ENCODE measurements at regions not wholly inside any gene's neighbourhood (a gene's known extent, or its start where the extent isn't known, plus 50 kb on each side); places are given as distances from the start of the nearest gene placed in this dataset.

- Histone ChIP-seq H3K9me3 (replicated peaks; ENCODE audit: control insufficient read depth, insufficient read depth, low read length) (peaks cover 9% of the 10 kb centered on the region), H3K4me1 (ENCODE audit: control insufficient read depth, extremely low read depth, insufficient read depth, low read length) (no peaks in the 10 kb centered on the region), H3K79me2 (ENCODE audit: control insufficient read depth, insufficient read depth, low read length) (no peaks in the 10 kb centered on the region), H3K4me2 (ENCODE audit: insufficient read depth, low read length) (no peak overlapping the region), H3K9ac (replicated peaks; ENCODE audit: extremely low read depth, insufficient read depth, low read length) (no peak overlapping the region), H3K27me3 (ENCODE audit: control insufficient read depth in 2 of 2, insufficient read depth in 2 of 2, low read length in 2 of 2) (no peaks in the 10 kb centered on the region), H4K20me1 (replicated peaks; ENCODE audit: control insufficient read depth, extremely low read depth, insufficient read depth, low read length) (no peaks in the 10 kb centered on the region), H3K36me3 (ENCODE audit: control insufficient read depth in 2 of 2, extremely low read depth in 1 of 2, insufficient read depth in 2 of 2, low read length in 2 of 2) (no peaks in the 10 kb centered on the region), H2AFZ (ENCODE audit: low read depth, low read length) (no peak overlapping the region), H3K9me1 (replicated peaks; ENCODE audit: control insufficient read depth, extremely low read depth, insufficient read depth, low read length) (no peaks in the 10 kb centered on the region), H3K4me3 (replicated peaks in 1 of 3; ENCODE audit: insufficient read depth in 1 of 3, low read depth in 1 of 3, low read length in 3 of 3) (no peak overlapping the region), H3K27ac (ENCODE audit: insufficient read depth, low read depth, low read length) (no peak overlapping the region)
- POLR2A ChIA-PET, result no interaction called here
- TF ChIP-seq POLR2A (IDR thresholded peaks at IDR 0.05; ENCODE audit: low read depth, low read length), result no peak
- TF ChIP-seq, protein P1, sequence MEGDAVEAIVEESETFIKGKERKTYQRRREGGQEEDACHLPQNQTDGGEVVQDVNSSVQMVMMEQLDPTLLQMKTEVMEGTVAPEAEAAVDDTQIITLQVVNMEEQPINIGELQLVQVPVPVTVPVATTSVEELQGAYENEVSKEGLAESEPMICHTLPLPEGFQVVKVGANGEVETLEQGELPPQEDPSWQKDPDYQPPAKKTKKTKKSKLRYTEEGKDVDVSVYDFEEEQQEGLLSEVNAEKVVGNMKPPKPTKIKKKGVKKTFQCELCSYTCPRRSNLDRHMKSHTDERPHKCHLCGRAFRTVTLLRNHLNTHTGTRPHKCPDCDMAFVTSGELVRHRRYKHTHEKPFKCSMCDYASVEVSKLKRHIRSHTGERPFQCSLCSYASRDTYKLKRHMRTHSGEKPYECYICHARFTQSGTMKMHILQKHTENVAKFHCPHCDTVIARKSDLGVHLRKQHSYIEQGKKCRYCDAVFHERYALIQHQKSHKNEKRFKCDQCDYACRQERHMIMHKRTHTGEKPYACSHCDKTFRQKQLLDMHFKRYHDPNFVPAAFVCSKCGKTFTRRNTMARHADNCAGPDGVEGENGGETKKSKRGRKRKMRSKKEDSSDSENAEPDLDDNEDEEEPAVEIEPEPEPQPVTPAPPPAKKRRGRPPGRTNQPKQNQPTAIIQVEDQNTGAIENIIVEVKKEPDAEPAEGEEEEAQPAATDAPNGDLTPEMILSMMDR (IDR thresholded peaks at IDR 0.05; ENCODE audit: extremely low read depth in 1 of 2, insufficient read depth in 1 of 2, low read depth in 1 of 2, low read length in 2 of 2), result no peak
- TF ChIP-seq, protein P2, sequence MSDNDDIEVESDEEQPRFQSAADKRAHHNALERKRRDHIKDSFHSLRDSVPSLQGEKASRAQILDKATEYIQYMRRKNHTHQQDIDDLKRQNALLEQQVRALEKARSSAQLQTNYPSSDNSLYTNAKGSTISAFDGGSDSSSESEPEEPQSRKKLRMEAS (IDR thresholded peaks at IDR 0.05; ENCODE audit: insufficient read depth, insufficient read length), result no peak
- TF ChIP-seq JUN (IDR thresholded peaks at IDR 0.05; ENCODE audit: borderline replicate concordance, insufficient read depth, insufficient read length, low read depth), result no peak
- TF ChIP-seq MYC (IDR thresholded peaks at IDR 0.05; ENCODE audit: low read depth, low read length), result no peak
- no peak for TF ChIP-seq EZH2 (IDR thresholded peaks at IDR 0.05; ENCODE audit: borderline replicate concordance, low read depth, low read length, severe bottlenecking)
- TF ChIP-seq POLR2AphosphoS5 (IDR thresholded peaks at IDR 0.05; ENCODE audit: insufficient read depth, low read depth, low read length), result no peak
- TF ChIP-seq GATA2 (IDR thresholded peaks at IDR 0.05; ENCODE audit: insufficient read depth, insufficient read length, low read depth, low read length), result no peak
- TF ChIP-seq FOS (IDR thresholded peaks at IDR 0.05; ENCODE audit: borderline replicate concordance, insufficient read depth, low read length), result no peak
- CTCF ChIA-PET, result no interaction called here
- intact Hi-C loops (cut with micrococcal nuclease) (no loop called here), dilution Hi-C loops (cut with MboI; ENCODE audit: extremely low pct_ligation_motif_present, low sequenced_read_pairs) (no loop called here)
- no peak for FAIRE-seq
- BruUV-seq (replicated peaks), result no TSS peak
- DNase-seq (ENCODE audit: low read depth, low spot score), result no peak
Measured at GRCh38 chr21:20649231-20649630, 349.0 kb upstream of the NCAM2 start.

Measured in endothelial cell of umbilical vein (primary cell).